Stimulated activated CD4-positive, alpha-beta T cell treated with anti-CD3 and anti-CD28 coated beads, TNF-alpha, amount 100 ng/mL, for 48 hours (primary cell): ENCODE measurements at regions not wholly inside any gene's neighbourhood (a gene's known extent, or its start where the extent isn't known, plus 50 kb on each side); places are given as distances from the start of the nearest gene placed in this dataset.
"Not testable (repeated sequence)": the region's sequence is repeated elsewhere in the genome, so short reads cannot be mapped to it uniquely, and the experiment has no call there.

Source experiments
- DNase-seq, 3 donors: peaks; one replicate each; pipeline ENCODE4 v3.0.0-alpha.2; 2020; ENCODE audit warnings: low read depth in 3 of 3

DNA sequence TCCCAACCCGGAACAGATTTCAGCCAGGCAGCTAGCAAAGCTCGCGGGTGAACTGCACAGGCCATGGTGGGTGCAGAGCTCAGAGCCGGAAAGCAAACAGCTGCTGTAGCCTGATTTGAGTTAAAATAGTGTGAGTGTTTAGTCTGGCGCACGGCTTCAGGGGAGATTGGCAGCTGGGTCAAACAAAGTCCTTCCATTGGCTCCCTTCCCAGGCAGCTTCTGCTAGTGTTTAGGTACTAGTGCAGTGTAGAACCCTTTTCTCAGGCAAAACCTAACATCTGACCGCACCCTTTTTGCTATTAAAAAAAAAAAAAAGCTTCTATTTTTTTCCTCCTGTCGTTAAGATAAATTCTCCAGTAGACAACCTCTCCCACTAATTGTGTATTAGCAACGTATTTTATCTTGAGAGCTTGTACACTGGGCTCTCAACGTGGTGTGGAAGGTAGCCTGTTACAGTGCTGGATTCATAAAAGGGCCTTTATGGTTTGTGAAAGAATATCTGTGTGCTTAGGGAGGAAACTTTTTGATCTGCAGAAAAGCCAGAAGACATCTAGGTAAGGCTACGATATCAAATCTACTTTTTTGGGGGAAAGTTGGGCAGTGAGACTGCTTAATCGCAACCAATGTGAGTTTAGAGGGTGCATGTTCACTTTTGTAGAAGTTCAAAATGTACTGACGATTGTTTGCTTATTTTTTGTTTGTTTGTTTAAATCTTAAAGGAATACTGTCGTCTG lies 689.6 kb downstream of the USP25 start:
- no peak for DNase-seq

DNA sequence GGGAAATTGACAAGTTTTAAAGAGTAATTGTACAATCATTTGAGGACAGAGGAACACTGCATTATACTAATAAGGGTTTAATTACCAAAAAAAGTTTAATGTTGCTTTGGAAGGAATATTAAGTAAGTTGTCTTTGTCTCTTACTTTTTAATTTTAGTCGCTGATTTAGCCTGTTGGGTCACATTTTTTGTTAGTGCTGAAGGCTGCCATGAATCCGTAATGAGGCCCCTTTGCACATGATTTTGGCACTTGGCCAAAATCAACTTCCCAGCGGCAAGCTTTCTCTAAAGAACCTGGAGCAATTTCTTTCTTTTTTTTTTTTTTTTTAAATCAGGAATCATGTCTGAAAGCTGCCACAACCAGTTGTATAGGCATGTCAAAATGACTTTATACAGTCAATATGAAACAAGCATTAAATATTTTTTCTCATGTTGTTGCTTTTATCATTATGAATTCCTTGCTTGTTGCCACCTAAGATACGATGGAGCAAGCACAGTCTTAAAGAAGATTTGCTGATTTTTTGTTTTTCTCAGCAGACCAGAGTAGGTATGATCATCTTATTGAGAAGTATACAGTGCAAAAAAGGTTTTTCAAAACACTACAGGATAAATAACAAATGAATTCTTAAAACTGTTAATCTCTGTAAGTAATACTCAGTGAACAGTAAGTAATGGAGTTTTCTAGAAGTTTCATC lies 690.4 kb downstream of the USP25 start:
- DNase-seq = no peak

DNA sequence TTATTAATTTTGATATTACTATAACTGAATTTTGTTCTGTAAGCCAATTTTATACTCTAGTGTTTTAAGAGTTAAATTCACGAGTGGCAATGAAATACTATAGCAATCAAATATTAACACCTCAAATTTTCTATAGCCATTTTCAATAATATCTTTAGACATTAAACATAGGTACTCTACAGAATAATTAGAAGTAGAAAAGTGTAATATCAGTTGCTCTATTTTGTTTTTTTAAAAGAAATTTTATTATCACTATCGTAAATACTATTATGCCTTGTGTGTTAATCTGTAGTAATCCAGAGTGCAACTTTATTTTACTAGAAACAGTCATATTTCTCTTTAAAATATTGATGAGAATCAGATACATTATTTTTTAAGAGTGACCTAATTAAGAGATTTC lies 691.2 kb downstream of the USP25 start:
- DNase-seq = no peak

DNA sequence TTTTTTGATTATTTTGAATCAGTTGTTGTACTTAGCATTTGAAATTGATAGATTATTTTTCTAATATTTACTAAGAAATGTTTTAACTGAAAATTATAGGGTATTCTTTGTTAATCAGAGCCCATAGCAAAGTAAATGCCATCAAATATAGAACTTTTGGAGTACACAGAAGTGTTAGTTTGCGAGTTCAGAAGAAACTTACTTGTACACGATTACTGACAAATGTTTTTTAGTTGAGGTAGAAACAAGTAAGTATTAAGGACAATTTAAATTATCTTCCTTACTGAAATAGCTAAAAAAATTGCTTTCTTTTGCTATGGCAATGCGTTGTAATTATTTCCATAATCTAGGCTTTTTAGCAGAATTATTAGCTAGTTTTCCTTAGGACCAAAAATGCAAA lies 692.2 kb downstream of the USP25 start:
- no peak for DNase-seq

DNA sequence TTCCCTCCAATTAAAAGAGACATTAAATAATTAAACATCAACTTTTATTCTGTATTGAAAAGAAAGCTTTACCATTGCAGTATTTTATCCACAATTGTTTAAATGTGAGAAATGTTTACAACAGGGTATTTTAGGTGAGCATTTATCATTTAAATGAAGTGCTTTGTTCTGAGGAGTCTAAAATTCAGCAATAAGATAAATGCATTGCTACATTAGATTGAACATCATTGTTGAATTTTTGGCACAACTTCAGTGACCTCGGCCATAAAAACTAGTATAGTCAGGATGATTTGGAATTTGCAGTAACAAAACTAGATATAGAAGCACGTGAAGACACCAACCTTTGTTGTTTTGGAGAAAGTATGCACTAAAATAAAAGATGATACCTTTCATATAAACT lies 692.9 kb downstream of the USP25 start:
- no peak for DNase-seq

DNA sequence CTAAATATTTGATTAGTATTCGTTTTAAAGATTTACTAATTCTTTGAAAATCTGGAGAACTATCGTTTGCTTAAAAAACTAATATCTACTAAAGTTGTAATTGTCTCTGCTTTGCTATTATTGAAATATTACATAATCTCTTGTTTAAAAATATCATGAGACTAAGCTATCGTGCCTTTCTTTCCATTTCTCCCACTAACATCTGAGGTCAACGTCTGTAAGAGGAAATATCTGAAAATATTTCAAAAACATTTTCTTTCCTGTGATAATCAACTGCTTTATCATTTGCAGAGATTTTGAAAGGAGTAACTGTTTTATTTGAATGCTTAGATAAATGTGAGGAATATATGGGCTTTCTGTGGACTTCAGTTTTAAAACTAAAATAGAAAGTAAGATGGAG lies 694.1 kb downstream of the USP25 start:
- DNase-seq = no peak

DNA sequence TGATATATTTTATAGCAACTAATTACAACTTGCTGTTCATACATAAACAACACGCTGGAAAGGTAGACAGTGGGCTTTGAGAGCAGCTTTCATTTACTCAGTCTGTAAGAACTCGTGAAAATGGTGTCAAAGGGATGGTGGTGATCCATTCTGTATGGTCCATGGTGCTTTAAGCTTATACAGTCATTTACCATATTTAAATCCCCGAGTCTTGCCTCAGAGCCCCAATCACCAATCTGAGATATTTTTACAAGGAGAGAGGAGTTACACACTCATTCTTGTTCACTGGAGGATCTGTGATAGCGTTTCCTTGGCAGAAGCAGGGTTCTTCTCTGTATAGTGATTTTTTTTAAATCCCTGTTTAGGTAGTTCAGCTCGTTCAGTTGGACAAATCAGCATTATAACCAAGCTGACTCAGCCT lies 694.6 kb downstream of the USP25 start:
- DNase-seq = no peak

DNA sequence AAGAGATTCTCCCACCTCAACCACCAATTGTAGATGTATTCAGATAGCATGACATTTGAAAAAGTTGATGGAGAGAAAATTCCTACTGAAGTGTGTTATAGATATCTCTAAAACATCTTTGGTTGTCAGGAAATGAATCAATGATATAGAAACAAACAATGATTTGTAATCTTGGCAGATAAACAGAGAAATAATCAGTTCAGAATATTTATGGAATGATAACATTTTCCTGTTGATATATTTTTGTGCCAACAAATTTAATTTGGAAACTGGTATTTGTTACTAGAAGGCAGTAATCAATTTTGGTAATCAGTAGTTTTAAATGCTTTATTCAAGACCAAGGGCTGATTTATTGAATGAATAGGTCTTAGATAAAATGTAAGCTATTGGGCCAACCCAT lies 695.6 kb downstream of the USP25 start:
- DNase-seq = no peak

DNA sequence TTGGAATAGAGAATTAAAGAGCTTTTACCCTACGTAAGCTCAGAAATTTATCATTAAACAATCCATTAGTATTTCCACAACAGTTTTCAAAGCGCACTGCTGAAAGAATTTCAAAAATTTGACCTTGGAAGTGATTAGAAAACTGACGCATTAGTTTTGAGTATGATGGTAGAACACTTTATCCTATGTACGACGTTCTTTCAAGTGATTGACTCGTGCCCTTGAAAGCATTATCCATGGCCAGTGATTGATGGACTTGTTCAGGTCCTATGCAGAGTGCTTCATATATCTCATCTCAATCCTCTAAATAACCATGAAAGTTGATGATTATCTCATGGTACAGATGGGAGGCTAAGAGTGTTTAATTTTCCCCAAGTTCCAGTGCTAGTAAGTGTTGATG lies 697.2 kb downstream of the USP25 start:
- DNase-seq = no peak

DNA sequence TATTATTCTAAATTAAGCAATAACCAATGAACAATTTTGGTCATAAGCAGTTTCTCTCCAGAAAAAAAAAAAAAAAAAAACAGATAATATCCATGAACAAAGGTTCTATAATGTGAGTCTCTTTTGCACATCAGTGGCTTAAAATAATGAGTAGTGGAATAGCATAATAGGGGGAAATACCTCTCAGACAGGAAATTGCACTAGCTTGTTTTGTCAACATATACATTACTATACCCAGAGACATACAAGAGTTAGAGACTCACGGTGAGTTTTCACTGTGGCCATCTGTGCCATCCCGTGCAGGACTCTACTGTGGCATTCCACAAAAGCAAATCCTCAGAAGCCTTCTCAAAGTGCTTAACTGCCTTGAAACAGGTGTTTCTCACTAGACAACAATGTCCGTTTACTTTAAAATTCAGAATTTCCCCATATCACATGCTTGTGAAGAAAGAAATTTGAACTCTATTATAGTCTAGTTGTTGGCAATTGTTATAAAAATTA lies 697.9 kb downstream of the USP25 start:
- DNase-seq = no peak

DNA sequence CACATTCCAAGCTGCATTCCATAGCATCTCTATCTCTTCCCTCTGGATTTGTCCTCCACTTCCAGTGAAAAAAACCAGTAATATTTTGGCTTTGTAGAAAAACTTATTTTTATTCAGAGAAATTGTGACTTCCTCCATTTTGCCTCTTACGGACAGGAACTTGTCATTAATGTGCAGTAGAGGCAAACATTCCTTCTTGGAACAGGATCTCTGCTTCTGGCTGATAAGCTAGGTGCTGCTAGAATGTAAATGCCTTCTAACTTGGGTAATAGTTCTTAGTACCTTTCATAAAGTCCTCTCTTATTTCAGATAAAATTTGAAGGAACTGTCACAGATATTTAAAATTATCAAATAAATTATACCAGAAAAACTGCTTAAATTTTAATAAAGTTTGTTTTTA lies 707.8 kb downstream of the USP25 start:
- DNase-seq = no peak

DNA sequence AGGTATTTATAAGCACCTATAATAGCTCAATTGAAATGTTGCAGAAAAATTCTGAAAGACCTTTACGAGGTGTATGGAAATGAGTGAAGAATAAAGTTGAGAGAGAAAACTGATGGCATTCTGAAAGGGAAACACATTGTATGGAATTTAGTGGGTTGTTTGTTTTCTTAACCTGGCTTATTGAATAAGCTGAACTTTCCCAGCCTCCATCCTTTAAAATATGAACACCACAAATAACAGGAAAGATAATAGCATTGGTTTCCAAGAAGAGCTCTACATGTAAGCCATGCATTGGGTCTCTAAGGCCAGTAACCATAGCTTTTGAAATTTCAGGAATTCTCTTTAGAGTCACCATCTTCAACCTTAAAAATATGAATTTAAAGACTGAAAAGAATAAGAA lies 709.0 kb downstream of the USP25 start:
- no peak for DNase-seq

DNA sequence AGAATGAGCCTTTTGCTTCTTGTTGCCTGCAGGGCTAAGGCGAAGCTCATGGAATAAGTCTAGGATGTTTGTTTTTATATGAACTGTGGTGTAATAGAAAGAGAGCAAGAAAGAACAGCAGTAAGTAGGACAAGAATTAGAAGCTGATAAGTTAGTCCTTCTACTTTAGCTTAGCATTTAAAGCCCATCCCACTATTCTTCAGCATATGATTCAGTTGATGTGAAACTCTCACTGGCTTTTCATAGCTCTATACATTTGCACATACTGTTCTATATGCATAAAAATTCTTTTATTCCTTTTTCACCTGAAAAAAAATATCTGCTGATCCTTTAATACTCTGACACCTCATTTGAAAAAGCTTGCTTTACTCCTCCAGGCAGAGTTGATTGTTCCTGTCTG lies 712.0 kb downstream of the USP25 start:
- no peak for DNase-seq

DNA sequence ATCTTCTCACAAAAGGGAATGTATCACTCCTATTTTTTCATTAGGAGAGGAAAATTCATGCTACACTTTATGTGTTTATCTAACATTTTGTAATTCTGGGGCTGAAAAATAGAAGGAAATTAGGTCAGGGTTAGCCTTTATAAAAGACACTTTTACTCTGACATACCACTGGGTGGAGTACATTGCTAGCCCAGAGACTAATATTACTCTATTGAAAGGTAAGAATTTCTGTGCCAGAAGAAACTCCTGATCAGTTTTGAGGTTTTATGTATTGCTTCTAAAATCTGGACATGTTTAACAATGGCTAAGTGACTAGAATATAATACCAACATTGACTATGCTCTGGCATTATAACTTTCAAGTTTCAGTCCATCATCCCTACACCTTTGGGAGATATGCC lies 724.6 kb downstream of the USP25 start:
- no peak for DNase-seq

DNA sequence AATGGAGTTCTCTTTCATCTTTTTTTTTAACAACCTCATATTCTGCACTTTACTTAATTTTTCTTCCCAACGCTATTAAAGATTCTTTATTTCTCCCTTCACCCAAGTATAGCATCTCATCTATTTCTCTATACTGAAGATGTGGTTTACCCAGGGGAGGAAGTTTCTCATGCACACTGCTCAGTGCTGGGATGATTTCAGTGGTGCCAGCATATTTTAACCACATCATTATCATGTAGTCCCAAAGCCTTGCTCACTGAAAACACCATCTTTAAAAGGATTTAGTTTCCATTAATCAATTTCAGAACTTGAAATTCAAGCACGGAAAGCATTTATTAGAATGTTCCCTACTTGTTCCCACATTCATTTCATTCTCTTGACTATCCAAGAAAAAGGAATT lies 725.7 kb downstream of the USP25 start:
- DNase-seq = no peak

DNA sequence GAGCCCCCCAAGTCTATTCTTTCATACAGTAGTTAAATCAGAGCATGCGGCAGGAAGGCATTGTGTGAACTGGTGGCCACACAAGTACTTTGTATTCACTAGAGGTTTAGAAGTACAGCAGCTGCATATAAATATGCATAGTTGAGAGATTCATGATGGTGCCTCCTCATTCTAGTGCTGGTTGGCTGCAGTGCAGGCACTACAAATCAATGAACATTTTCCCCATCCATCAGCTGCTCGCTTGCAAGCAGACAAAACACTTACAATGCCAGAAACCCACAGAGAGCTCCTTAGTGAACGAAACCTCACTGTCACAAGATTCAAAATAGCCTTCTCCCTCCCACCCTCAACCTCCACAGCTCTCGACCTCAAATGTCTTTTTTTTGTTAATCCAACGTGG lies 726.2 kb downstream of the USP25 start:
- no peak for DNase-seq

DNA sequence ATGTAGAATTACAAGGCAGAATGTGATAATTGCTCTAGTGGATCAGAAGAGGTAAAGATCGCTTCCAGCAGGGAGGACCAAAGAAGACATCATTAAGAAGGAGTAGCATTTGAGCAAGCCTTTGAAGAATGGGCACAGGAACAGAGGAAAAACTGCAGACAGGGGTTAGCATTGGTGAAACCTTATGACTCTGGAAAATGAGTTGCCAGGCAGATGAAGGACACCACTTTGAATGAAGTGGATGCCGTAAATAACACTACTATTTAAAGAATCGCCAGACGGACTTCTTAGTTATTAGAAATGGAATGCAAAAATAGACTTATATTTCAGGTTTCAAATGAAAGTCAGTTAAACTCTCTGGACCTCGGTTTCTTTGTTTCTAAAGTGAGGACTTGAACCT lies 727.7 kb downstream of the USP25 start:
- no peak for DNase-seq

DNA sequence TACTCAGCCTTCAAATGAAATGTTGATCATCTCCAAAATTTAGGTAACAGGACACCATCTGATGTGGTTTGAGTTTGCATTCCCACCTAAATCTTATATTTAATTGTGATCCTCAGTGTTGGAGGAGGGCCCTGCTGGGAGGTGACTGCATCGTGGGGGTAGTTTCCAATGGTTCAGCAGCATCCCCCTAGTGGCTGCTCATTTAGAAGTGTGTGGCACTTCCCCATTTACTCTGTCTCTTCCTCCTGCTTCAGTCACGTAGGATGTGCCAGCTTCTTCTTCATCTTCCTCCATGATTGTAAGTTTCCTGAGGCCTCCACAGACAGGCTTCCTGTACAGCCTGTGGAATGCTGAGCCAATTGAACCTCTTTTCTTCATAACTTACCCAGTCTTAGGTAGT lies 731.2 kb downstream of the USP25 start:
- DNase-seq = no peak

DNA sequence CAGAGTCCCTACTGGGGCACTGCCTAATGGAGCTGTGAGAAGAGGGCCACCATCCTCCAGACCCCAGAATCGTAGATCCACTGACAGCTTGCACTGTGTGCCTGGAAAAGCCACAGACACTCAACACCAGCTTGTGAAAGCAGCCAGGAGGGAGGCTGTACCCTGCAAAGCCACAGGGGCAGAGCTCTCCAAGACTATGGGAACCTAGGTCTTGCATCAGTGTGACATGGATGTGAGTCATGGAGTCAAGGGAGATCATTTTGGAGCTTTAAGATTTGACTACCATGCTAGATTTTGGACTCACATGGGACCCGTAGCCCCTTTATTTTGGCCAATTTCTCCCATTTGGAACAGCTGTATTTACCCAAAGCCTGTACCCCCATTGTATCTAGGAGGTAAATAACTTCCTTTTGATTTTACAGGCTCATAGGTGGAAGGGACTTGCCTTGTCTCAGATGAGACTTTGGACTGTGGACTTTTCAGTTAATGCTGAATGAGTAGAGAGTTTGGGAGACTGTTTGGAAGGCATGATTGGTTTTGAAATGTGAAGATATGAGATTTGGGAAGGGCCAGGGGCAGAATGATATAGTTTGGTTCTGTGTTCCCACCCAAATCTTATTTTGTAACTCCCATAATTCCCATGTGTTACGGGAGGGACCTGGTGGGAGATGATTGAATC lies 734.6 kb downstream of the USP25 start:
- not testable (repeated sequence) for DNase-seq

DNA sequence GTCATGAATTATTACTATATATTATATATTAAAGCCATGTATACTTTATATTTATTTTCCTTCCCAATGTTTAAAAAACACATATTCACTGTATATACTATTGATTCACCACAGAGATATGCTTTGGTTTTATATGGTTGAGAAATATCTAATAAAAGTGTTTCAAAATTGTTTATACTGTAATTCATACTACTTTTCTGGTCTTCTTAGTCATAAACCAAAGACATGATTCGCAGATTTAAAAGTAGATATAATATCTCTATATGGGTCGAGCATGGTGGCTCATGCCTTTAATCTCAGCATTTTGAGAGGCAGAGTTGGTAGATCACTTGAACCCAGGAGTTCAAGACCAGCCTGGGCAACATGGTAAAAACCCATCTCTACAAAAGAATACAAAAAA lies 738.4 kb downstream of the USP25 start:
- DNase-seq = no peak

DNA sequence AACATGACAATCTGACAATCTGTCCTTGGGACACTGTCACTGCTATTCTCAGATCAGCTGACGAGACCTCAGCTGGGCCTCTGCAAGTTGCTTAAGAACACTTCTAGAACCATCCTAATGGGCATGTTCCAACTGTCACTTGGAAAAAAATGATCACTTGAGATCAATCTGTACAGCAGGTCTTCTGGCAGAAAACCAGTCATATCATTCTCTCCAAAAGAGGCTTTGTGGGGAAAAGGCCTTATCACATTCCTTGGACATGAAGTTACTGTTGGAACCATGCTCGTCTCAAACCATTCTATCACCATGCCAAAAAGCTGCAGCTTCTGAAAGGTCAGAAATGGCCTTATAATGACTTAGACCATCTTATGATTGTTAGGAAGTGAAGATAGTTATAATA lies 744.2 kb downstream of the USP25 start:
- DNase-seq = no peak

DNA sequence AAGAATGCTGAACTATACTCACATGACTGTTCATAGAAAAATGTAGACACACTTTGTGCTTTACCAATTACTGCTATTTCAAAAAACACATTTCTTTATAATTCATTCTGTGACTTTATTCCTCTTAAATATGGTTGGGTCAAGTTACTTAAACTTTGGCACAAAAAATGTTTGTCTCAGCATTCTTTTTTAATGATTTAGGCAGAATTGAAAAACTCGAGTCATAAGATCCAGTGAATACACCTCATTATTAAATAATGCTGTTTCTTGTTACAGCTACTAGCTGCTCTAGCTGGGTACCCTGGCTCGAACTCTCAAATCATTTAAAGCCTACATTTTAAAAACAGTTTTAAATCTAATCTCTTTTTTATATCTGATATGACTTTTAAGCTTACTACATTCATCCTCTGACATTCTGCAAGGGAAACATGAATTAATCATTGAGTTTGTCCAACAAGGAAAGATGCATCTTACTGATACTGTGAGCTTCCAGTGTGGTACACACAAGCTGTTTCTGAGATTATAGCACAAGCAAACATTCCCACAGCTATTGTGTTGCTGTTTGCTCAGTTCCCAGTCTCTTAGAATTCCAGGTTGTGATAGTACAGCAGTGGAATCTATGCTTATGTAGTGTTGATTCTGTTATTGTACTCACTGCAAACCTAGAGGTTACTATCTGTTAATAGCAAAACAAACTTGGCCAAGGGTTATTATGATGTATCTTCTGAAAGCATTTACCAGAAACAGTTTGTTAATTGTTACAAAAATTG lies 746.5 kb downstream of the USP25 start:
- DNase-seq = no peak
